ENCODE measurements at regions not wholly inside any gene's neighbourhood (a gene's known extent, or its start where the extent isn't known, plus 50 kb on each side); places are given as distances from the start of the nearest gene placed in this dataset.

GRCh38 chr7:46054915-46055314 lies 133.8 kb upstream of the IGFBP3 start:
- TF ChIP-seq FOXP2 (optimal IDR thresholded peaks at IDR 0.05; ENCODE audit: borderline replicate concordance, extremely low read depth, extremely low read length, insufficient read depth) = no peak
- TF ChIP-seq TAF1 (IDR thresholded peaks at IDR 0.05; ENCODE audit: borderline replicate concordance, insufficient read depth, low read length) = no peak
- TF ChIP-seq SIN3A (IDR thresholded peaks at IDR 0.05; ENCODE audit: borderline replicate concordance, insufficient read depth, low read length) = no peak
- TF ChIP-seq POLR2AphosphoS5 (IDR thresholded peaks at IDR 0.05; ENCODE audit: low read depth, low read length) = no peak
- TF ChIP-seq REST (IDR thresholded peaks at IDR 0.05; ENCODE audit: insufficient read depth in 1 of 2, low read depth in 2 of 2, low read length in 2 of 2) = no peak

DNA sequence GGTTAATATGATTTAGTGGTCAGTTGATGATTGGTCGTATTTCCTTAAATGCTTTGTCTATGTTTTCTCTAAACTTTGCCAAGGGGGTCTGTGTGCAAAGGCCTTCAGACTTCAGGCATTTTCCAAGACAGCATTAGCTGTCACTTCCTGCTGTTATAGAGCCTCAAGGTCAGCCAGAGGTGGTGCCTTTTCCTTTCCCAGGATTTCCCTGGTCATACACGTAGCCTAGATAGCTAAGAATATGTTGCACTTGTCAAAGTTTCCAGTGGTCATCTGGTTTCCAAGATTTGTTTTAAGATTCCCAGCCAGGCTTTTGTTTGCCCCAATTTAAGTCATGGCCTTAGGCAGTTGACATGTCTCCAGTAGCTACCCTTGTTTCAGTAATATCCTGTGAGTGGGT lies 133.2 kb upstream of the IGFBP3 start:
- TF ChIP-seq SIN3A (IDR thresholded peaks at IDR 0.05; ENCODE audit: borderline replicate concordance, insufficient read depth, low read length) (no peak), REST (IDR thresholded peaks at IDR 0.05; ENCODE audit: insufficient read depth in 1 of 2, low read depth in 2 of 2, low read length in 2 of 2) (no peak), FOXP2 (optimal IDR thresholded peaks at IDR 0.05; ENCODE audit: borderline replicate concordance, extremely low read depth, extremely low read length, insufficient read depth) (no peak), TAF1 (IDR thresholded peaks at IDR 0.05; ENCODE audit: borderline replicate concordance, insufficient read depth, low read length) (no peak), POLR2AphosphoS5 (IDR thresholded peaks at IDR 0.05; ENCODE audit: low read depth, low read length) (no peak)

- no peak for TF ChIP-seq REST (IDR thresholded peaks at IDR 0.05; ENCODE audit: insufficient read depth in 1 of 2, low read depth in 2 of 2, low read length in 2 of 2)
Measured at GRCh38 chr7:46047581-46047980, 126.5 kb upstream of the IGFBP3 start.

DNA sequence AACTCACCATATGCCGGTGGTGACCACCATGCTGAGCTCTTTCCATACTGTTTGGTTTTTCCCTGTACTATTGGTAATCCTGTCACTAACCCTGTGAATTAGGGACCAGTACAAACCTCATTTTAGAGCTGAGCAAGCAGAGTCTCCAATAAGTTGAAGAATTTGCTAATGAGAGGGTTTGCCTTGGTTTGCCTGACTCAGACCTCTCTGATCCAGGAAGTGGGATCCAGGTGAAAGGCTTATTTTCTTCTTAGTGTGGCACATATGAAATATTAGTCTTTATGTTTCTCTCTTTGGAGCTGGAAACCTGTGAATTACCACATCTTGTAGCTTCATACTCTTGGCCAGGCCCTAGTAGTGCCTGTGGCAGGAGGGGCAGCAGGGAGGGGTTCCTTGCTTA lies 114.1 kb upstream of the IGFBP3 start:
- TF ChIP-seq SIN3A (IDR thresholded peaks at IDR 0.05; ENCODE audit: borderline replicate concordance, insufficient read depth, low read length) = no peak
- no peak for TF ChIP-seq POLR2AphosphoS5 (IDR thresholded peaks at IDR 0.05; ENCODE audit: low read depth, low read length)
- no peak for TF ChIP-seq FOXP2 (optimal IDR thresholded peaks at IDR 0.05; ENCODE audit: borderline replicate concordance, extremely low read depth, extremely low read length, insufficient read depth)
- no peak for TF ChIP-seq TAF1 (IDR thresholded peaks at IDR 0.05; ENCODE audit: borderline replicate concordance, insufficient read depth, low read length)
- no peak for TF ChIP-seq REST (IDR thresholded peaks at IDR 0.05; ENCODE audit: insufficient read depth in 1 of 2, low read depth in 2 of 2, low read length in 2 of 2)

DNA sequence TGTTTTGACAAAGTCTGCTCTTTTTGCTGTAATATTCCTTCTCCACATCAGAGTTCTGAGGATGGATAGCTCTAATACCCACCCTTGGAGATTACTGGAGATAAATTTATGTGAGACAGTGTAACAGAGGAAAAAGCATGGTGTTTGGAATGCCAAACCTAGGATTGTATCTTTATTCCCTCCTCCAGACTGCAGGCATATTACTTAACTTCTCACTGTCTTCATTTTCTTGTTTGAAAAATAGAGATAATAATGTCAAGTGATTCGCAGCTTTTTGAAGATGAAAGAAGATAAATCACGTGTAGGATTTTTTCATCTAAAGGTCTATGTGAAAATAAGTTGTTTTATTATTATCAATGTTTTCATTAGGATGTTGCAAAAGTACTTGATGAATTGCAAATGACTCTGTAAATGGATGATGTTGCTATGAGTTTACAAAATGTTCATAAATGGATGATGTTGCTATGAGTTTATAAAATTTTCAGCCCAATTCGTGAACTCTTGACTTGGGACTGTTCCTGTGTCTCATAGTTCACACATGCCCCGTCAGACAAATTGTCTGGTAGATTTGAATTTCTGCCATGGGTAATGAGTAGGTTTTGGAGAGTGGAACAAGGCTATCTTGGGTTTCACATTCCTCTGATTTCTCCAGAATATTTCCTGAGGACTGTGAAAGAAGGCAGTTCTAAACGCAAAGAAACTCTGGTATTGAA lies 113.1 kb upstream of the IGFBP3 start:
- TF ChIP-seq SIN3A (IDR thresholded peaks at IDR 0.05; ENCODE audit: borderline replicate concordance, insufficient read depth, low read length) (no peak), TAF1 (IDR thresholded peaks at IDR 0.05; ENCODE audit: borderline replicate concordance, insufficient read depth, low read length) (no peak), FOXP2 (optimal IDR thresholded peaks at IDR 0.05; ENCODE audit: borderline replicate concordance, extremely low read depth, extremely low read length, insufficient read depth) (no peak), POLR2AphosphoS5 (IDR thresholded peaks at IDR 0.05; ENCODE audit: low read depth, low read length) (no peak), REST (IDR thresholded peaks at IDR 0.05; ENCODE audit: insufficient read depth in 1 of 2, low read depth in 2 of 2, low read length in 2 of 2) (no peak)
